Kidney (tissue), 13 donors: ENCODE measurements at regions not wholly inside any gene's neighbourhood (a gene's known extent, or its start where the extent isn't known, plus 50 kb on each side); places are given as distances from the start of the nearest gene placed in this dataset.
"Not testable (repeated sequence)": the region's sequence is repeated elsewhere in the genome, so short reads cannot be mapped to it uniquely, and the experiment has no call there.

Experiments
- DNase-seq, 5 donors: peaks; one replicate each; pipeline ENCODE4 v3.0.0-alpha.2; 2013 to 2020
- FAIRE-seq: peaks from 2 replicates; lab custom pipeline; 2012; peaks lifted over from hg19 to GRCh38; lab: Jason Lieb, UNC
- H3K27ac ChIP-seq, 2 donors: one replicate each; pipeline ENCODE4 v1.7.0; 2013; ENCODE audit warnings: low read depth in 2 of 2, low read length in 2 of 2, inconsistent platforms in 1 of 2
- H3K27me3 ChIP-seq: one replicate; pipeline ENCODE4 v1.7.1; 2013; ENCODE audit warnings: low read length, inconsistent platforms; ENCODE audit not compliant: control insufficient read depth, insufficient read depth
- H3K36me3 ChIP-seq, 3 donors: one replicate each; pipeline versions ENCODE4 v1.7.0 to v1.7.1; 2013; ENCODE audit warnings: low read length in 3 of 3, control low read depth in 1 of 3, inconsistent platforms in 1 of 3; ENCODE audit not compliant: insufficient read depth in 3 of 3, control insufficient read depth in 2 of 3
- H3K4me1 ChIP-seq, 3 donors: one replicate each; pipeline versions ENCODE4 v1.7.0 to v1.7.1; 2013; ENCODE audit warnings: low read length in 3 of 3, inconsistent platforms in 1 of 3, low read depth in 1 of 3; ENCODE audit not compliant: control insufficient read depth in 2 of 3, insufficient read depth in 2 of 3
- H3K4me3 ChIP-seq, 3 donors: one replicate each; pipeline versions ENCODE4 v1.7.0 to v1.8.1; 2013; ENCODE audit warnings: low read length in 3 of 3, control low read depth in 1 of 3, inconsistent platforms in 1 of 3
- H3K9ac ChIP-seq, 3 donors: one replicate each; pipeline versions ENCODE4 v1.7.0 to v1.7.1; 2013; ENCODE audit warnings: low read length in 3 of 3, control low read depth in 1 of 3, inconsistent platforms in 1 of 3
- H3K9me3 ChIP-seq, 3 donors: one replicate each; pipeline versions ENCODE4 v1.7.0 to v1.7.1; 2013; ENCODE audit warnings: low read length in 3 of 3, control low read depth in 1 of 3, inconsistent platforms in 1 of 3; ENCODE audit not compliant: control insufficient read depth in 2 of 3, insufficient read depth in 1 of 3
- CTCF ChIP-seq: IDR thresholded peaks from 3 replicates; pipeline ENCODE4 v1.5.1; 2012; ENCODE audit warnings: mild to moderate bottlenecking, moderate library complexity, borderline replicate concordance; ENCODE audit not compliant: insufficient read depth; ENCODE audit errors: extremely low read depth
- intact Hi-C: fragments of 100-400 bp; cut with DNase I; formaldehyde crosslinking; loops from one replicate; pipeline ENCODE4 v1.11.1; 2022
- donor health status: control.
- donor health status: control.
- donor health status: control.
- donor health status: control.
- donor health status: control.
- donor health status: DM: yes; HTN: yes; CAD: no.
- donor health status: Normal renal cell carcinoma (clear cell type).

DNA sequence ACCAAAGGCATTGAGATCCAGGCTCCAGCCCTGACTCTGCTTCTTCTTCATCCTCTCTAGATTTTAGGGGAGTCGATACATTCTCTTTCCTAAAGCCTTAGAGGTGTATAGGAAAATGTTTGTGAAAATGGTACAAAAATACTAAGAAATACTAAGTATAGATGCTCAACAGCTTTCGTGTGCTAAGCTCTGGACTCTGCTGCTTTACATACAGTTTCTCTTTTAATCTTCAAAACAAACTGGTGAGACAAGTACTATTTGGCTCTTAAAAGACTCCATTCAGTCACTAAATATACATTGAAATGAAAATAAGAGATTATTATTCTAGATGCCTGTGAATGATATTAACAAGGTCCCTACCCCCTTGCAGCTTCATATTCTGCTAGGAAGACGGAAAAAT, 174.5 kb upstream of the TRPM3 start:
- FAIRE-seq (no peak), DNase-seq (no peak)
- Histone ChIP-seq H3K4me1 (no peaks in the 10 kb centered on the region), H3K9ac (no peak overlapping the region), H3K36me3 (no peaks in the 10 kb centered on the region), H3K4me3 (no peak overlapping the region), H3K27ac (no peak overlapping the region), H3K9me3 (no peaks in the 10 kb centered on the region), H3K27me3 (no peaks in the 10 kb centered on the region)
- intact Hi-C loops = no loop called here
- no peak for TF ChIP-seq CTCF

DNA sequence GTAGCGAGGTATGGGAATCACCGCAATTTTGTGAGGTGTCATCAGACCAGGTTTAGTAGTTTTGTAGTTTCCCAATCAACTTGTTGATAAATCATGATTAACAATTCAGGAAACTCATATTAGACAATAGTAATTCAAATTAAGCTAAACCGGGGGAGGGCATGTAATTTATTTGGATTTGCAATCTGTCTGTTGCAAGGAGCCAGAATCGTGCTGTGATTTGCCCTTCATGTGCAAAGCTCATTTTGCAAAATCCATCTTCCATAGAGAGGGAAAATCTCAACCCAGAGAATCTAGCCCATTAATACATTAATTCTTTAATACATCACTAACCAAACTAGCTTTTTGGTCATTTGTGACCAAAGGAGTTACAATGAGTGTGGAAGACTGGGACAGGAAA, 164.7 kb upstream of the TRPM3 start:
- TF ChIP-seq CTCF = no peak
- Histone ChIP-seq H3K4me1 (no peaks in the 10 kb centered on the region), H3K9ac (no peak overlapping the region), H3K4me3 (no peak overlapping the region), H3K9me3 (no peaks in the 10 kb centered on the region), H3K27me3 (no peaks in the 10 kb centered on the region), H3K36me3 (no peaks in the 10 kb centered on the region), H3K27ac (no peak overlapping the region)
- FAIRE-seq (no peak), DNase-seq (no peak)
- intact Hi-C loops = no loop called here

DNA sequence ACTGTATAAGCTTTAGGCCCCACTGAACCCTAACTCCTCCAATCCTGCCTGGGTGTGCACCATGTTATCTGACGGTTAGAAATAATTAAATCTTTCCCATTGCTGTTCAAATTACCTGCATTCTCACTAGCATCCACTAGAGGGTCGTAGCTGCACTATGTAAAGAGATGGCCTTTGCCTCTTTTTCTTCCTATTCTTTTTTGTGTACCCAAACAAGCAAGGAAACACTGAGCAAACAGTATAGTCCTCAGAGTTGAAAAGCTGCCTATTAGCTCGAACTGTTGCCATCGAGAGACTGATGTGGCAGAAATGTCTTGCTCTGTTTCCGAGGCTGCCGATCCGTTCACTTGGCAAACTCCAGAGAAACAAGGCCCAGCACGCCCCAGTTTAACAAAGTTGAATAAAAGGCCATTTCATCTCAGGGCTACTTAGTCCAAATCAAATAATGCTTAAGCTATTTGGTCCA, 163.8 kb upstream of the TRPM3 start:
- no peak for FAIRE-seq
- no peaks in the 10 kb centered on the region for H3K4me1 ChIP-seq
- intact Hi-C loops = no loop called here
- H3K9me3 ChIP-seq = no peaks in the 10 kb centered on the region
- no peak overlapping the region for H3K27ac ChIP-seq
- no peak overlapping the region for H3K4me3 ChIP-seq
- no peak overlapping the region for H3K9ac ChIP-seq
- DNase-seq = peak in 4 of 5 donors; percentile 29 to 85 (median 58)
- peak; percentile 80 for TF ChIP-seq CTCF
- no peaks in the 10 kb centered on the region for H3K36me3 ChIP-seq
- no peaks in the 10 kb centered on the region for H3K27me3 ChIP-seq

DNA sequence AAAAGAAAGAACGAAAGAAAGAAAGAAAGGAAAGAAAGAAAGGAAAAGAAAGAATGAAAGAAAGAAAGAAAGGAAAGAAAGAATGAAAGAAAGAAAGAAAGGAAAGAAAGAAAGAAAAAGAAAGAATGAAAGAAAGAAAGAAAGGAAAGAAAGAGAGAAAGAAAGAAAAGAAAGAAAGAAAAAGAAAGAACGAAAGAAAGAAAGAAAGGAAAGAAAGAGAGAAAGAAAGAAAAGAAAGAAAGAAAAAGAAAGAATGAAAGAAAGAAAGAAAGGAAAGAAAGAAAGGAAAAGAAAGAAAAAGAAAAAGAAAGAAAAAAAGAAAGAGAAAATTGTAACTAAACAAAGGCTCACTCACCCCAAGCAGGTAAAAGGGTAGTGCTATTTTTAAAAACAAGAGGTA, 160.7 kb upstream of the TRPM3 start:
- DNase-seq, H3K4me1 ChIP-seq, H3K9ac ChIP-seq, H3K9me3 ChIP-seq, intact Hi-C loops, FAIRE-seq, H3K27me3 ChIP-seq, H3K27ac ChIP-seq, H3K4me3 ChIP-seq, H3K36me3 ChIP-seq: not testable (repeated sequence)
